ENCODE measurements at regions not wholly inside any gene's neighbourhood (a gene's known extent, or its start where the extent isn't known, plus 50 kb on each side); places are given as distances from the start of the nearest gene placed in this dataset.
"Not testable (repeated sequence)": the region's sequence is repeated elsewhere in the genome, so short reads cannot be mapped to it uniquely, and the experiment has no call there.

DNA sequence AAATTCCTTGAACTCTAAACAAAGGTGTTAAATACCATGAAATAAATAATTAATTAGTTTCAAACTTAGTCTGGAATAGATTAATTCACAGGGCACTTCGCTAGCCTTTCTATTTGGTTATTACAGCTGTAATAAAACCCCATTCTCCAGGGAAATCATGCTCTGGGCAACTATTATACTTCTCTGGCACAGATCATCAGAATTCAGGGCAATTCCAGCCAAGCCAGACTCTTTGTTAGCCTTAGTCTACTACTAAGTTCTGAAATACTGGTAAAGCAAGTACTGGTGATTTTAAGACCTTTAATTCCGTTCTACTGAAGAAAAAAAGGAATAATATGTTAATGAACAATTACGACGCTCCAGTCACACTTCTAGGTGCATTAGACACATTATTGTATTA is 123.4 kb upstream of the PDE1A start:
- no peak for DNase-seq

DNA sequence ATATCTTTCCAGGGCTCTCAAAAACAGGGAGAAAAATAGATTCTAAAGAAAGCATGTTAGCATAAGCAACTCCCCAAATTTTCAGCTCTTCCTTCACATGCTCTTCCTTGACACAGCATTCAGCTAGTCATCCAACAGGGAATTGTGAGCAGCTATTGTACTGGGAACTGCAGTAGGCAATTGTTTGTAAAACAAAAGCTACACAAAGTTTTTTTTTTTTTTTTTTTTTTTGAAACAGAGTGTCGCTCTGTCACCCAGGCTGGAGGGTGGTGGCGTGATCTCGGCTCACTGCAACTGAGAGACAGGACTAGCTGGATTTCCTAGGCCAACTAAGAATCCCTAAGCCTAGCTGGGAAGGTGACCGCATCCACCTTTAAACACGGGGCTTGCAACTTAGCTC is 125.4 kb upstream of the PDE1A start:
- DNase-seq, result not testable (repeated sequence)

DNA sequence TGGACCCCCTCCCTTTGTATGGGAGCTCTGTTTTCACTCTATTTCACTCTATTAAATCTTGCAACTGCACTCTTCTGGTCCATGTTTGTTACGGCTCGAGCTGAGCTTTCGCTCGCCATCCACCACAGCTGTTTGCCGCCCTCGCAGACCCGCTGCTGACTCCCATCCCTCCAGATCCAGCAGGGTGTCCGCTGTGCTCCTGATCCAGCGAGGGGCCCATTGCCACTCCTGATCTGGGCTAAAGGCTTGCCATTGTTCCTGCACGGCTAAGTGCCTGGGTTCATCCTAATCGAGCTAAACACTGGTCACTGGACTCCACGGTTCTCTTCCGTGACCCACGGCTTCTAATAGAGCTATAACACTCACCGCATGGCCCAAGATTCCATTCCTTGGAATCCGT is 125.9 kb upstream of the PDE1A start:
- not testable (repeated sequence) for DNase-seq

DNA sequence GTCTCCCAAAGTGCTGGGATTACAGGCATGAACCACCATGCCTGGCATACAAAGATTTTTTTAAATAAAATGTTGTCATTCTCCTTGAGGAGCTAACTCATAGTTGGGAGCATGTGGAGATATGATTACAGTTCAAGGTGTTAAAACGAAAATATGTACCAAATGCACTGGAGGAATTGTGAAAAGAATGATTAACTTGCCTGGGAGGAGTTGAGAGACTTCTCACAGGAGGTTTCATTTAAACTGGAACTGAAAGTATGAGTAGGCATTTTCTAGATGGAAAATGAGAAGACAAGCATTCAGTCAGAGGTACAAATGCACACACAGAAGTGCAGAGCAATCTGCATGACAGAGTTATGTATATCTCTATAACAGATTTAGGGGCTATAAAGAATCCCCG is 126.6 kb upstream of the PDE1A start:
- no peak for DNase-seq

DNA sequence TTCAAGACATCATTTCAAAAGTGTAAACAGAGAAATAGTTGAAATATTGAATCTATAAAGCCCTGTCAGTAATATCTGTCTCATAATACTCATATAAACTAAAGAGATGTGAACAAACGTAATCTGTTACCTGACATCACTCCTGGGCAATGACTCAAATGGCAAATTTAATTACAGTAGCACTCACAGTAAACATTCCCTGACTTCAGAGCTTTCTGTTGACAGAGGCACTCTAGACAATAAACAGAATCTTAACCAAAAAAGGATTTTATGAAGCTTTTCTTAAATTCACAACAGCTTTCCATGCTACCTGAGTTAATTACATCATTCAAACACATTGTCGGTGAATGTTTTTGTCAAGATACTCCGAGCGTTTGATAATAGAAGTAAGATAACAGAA is 128.1 kb upstream of the PDE1A start:
- DNase-seq, result no peak

DNA sequence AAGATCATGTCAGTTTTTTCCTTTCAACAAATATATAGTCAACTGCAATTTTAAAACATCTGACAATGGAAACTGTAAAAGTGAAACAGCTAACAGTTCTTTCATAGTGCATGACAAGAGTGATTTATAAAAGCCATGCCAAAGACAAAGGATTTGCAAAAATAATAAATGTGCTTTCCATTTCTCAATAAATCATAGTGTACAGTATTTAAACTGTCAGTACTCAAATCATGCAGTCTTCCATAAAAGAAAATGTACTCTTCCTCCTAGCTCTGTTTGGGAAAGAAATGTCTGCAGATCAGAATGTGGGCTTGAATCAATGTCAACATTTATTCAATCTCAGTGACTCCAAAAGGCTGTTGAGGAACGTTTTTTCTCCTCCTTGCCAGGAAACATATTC is 131.7 kb upstream of the PDE1A start:
- no peak for DNase-seq

DNA sequence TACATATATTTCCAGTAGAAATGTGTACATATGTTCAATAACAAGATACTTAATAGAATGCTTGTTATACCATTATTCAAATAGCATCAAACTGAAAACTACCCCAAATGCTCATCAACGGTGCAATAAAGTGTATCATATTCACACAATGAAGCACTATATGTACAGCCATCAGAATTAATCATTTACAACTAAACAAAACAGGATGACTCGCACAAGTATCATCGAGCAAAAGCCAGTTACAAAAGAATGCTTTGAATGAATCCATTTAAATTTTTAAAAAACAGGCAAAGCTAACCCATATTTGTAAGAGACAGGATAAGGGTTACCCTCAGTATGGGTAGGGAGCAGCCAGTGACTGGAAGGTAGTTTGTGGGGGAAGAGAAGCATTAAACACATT is 132.8 kb upstream of the PDE1A start:
- DNase-seq, result no peak

DNA sequence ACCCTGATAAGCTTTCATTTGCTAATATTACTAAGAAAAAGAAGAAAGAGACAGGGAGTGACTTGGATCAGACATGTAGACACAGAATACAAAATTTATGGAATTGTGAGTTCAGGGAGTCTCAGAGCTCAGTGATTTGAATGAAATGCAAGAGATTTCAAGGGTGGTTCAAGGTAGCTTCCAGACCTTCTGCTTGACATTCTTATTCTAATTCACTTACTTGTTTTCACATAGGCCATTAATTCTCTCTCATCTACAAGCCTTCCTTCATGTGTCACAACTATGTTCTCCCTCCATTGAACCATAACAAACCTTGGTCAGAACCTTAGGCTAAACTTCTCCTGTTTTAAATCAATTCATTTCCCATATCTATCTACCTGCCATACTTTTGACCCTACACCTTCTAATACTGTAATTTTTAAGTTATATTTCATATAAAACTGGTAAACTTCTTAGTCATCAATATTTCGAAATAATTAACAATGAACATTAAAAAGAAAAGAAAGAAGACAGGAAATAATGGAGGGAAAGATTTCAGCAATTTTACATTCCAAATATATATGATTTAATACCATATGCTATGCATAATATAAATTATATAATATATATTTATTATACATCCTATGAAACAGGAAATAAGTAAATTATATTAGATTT is 139.2 kb upstream of the PDE1A start:
- no peak for DNase-seq

DNA sequence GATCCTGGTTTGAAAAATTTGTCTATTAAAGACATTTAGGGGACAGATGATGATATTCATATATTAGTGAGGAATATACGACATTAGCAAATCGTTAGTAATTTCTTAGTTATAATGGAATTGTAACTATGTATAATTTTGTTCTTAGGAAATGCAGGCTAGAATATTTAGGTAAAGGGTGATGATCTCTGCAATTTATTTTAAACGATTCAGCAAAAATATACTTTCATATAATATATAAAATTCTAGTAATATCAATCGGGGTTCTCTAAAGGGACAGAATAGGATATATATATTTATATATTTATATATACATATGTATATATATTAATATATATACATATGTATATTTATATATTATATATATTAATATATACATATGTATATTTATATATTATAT is 142.5 kb upstream of the DNAJC10 start:
- no peak for DNase-seq

DNA sequence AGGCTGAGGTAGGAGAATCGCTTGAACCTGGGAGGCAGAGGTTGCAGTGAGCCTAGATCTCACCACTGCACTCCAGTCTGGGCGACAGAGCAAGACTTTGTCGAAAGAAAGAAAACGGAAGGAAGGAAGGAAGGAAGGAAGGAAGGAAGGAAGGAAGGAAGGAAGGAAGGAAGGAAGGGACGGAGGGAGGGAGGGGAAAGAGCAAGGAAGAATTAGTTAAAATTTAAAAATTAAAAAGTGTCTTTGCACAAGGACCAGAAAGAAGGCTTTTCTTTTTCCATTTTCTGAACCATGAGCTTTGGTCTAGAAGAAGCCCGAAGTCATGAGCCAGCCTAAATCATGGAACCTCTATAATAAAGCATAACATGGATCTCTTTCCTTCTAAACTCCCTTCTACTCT is 138.2 kb upstream of the DNAJC10 start:
- DNase-seq, result no peak

DNA sequence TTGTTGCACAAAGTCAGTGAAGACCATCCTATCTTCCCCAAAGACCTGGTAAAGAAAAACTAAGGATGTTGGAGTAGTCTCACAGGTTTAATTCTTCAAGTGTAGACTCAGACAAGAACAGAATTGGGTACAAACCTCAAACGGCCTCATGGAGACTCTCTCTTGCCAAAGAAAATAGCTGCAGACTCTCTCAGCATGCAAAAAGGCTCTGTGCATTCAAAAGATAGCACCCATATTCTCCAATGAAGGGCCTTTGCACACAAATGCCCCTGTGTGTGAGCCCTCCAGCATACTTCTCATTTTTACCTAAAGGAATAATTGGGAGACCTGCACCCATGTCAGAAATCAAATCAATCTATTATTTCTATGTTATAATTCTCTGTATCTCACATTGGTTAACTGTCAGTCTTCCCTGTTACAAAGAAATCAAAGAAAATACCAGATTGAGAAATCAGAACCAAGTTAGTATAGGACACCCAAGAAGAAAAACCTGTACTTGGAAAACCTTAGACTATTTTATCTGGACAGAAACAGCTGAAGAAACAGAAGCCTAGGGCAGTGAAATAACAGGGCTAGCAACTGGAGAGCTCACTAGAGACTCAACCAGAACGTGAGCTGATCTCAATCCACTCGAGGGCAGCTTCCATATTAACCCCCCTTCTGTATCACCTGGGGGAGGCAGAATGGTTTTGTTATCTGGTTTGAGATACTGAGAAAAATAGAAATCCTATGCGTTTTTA is 134.7 kb upstream of the DNAJC10 start:
- DNase-seq, result no peak

DNA sequence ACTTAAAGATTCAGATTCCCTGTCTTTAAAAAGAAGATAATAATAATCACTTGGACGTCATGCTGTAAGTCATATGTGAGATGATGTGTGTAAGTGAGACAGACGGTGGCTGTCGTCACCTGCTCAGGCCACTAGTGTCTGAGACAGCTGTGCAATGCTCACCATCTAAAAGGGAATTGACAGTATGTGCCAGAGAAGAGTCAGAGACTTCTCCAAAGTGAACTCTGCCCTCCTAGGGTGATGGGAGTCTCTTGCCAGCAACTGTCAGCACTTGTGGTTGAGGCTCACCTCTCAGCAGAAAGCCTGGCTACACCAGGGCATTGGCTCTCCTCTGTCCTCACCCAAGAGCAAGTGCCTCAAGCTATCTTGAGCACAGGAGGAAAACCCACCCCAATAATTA is 131.6 kb upstream of the DNAJC10 start:
- DNase-seq, result no peak

DNA sequence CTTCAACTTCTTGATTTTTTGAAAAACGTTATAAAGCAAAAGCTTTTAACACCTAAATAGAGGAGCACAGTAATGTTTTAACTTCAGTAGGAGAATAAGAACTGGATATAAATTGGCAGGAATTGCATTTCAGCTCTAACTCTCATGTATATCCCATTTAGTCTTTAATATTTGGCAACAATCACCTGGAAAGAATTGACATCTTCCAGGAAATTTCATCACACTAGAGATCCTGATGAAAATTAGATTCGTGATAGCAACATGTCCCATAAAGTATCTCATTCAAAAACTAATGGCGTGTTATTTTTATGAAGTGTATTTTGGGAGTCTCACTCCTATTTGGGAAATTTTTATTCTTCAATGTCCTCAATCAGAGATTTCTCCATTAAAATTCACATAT is 131.1 kb upstream of the DNAJC10 start:
- DNase-seq, result no peak

DNA sequence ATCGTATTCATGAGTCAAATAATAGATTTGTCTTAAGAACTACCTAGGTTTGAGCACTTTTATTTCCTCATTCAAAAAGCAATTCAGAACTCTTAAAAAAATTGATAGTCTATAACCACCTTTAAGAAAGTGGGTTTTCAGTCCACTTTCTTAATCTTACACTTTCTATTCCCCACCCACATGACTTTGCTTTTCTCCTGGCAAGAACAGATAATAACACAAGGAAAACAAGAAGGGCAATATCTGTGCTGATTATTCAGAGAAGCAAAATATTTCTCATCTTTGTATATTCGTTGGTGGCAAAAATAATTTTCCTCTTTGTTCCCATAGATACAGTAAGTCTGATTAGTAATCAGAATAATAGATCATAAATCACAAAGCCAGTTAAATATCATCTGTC is 130.6 kb upstream of the DNAJC10 start:
- DNase-seq, result no peak

DNA sequence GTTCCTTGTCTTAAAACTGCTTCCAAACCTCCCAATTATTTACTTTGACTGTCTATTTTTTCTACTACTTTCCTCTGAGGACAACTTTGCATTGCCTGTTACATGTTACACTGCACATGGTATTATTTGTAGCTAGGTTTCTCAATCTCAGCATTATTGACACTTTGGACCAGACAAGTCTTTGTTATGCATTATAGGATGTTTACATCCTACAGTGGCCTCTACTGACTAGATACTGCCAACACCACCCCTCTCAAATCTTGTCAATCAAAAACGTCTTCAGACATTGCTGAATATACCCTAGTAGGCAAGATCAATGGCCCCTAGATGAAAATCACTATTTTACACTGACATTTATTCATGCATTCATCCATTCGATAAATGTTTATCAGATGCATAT is 129.6 kb upstream of the DNAJC10 start:
- DNase-seq, result no peak

DNA sequence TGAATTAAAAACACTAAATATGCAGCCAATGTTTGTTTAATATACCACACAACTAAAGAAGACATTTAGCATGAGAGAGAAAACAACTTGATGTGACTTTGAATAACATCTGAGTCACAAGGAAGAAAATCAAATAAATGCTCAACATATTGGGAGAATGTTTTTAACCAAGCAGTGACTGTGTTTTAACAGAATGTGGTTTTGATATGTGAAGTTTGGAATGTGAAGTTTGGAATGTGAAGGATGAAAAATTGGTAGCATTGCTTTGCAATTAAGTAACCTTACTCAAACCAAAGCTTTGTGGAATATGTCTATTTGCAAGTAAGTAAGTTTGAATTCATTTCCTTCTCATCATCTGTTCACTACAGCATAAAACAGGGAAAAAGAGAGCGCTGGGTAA is 128.2 kb upstream of the DNAJC10 start:
- no peak for DNase-seq

DNA sequence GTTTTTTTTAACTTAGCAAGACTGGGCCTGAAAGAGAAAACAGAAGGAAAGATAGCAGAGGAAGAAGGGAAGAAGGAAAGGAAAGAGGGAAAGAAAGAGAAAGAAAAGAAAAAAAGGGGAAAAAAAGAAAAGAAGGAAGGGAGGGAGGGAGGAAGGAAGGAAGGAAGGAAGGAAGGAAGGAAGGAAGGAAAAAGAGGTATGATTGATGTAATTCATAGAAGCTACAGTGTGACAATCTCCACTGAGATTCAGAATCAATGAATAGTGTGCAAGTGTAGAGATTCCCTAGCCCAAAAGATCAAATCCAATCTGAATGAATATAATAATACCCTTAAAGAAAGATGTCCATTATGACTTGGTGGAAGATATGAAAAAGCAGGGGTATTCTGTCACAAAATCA is 126.9 kb upstream of the DNAJC10 start:
- no peak for DNase-seq

DNA sequence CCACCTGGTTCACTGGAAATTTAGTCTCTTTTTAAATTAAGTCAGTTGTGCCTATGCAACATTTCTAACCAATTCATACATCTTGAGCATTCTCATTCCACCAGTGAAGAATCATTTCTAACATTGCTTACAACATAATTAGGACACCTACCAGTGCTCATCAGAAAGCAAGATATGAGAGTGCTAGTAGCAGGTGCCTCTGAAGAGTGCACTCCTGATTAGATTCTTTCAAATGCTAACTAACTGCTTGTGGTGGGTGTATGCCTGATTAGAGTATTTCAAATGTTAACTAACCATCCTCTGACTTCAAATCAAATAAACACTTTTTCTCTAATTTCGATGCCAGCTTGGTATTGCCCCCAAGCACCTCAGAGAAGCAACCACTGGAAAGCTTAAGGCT is 124.3 kb upstream of the DNAJC10 start:
- no peak for DNase-seq

DNA sequence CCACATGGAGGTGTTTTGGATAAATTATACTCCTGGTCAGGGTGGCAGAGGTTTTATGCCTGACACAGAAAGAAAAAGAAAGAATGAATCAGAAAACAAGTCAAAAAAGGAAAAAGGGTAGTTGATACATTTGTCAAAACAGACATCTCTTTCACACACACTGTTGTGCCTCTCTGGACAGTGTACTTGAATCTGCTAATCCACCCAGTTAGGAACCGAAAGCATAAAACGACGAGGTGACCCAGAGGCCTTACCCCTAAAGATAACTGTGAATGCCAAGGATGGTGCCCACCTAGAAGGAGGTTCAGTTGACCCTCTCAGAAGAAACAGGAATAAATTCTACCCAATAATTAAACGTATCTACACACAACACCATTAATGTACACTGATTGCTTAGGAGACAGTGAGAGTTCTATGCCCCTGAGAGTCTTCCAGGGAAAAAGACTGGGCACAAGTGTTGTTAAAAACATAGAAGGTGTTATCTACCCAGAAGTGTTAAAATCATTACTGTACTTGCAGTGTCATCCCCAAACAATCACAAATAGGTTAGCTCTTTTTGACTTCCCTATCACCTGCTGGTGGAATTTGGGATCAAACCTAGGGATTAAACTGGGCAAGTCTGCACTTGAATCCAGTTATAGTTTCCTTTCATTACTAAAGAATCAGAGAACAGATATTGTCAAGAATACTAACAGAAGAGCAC is 123.2 kb upstream of the DNAJC10 start:
- DNase-seq, result no peak

DNA sequence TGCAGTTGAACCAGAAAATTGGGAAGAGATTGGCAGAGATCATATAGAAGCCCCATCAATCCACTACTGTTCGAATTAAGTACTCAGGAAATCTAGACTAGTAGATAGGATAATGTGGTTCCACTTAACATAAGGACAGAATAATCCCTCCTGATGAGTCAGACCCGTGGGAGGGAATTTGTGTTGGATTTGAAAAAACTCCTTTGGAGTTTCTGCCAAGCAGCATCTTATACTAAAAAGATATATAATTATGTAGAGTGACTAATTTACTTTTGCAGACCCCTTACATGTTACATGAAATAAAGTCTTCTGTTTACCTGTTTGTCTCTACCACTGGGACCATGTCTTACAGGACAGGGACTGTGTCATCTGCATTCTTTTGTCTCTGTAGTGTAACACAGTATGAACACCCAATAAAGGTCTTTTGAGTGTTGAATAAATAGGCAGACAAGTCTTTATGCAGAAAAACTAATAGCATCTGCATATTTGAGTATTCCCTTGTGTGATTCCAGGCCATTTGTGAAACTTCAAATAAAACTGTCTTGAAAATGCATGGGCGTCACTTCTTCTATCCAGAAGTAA is 122.6 kb upstream of the DNAJC10 start:
- DNase-seq, result no peak

DNA sequence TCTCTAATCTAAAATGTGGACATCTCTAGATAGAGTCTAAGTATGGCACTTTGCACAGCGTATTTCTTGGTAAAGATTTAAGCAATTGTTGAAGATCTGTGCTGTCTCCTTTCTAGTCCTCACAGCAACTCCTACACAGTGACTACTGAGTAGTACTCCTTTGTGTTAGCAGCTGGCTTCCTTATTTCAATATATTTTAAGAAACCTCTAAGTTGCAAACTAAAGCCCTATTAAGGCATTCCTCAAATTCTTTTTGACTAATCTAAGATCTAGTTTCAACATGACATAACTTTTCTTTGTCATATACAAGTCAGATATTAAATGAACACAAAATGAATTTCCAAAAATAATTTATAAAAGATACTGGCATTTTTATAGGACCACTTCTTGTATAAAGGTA is 121.8 kb upstream of the DNAJC10 start:
- no peak for DNase-seq

DNA sequence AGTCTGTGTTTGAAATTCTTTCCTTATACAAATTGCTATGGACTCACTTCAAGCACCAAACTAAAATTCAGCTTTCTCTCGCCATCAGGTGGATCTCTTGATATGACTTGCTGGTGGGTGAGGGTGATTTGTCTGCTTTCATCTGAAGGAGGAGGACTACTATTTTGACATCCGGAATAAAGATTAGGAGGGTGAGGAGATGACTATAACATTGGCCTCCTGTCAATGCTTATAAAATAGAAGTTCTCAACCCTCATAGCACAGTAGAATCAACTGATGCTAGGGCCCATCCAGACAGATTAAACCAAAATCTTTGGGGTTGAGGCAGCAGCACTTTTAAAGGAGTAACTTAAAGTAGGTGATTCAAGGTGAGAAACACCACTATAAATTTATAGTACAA is 120.4 kb upstream of the DNAJC10 start:
- no peak for DNase-seq

DNA sequence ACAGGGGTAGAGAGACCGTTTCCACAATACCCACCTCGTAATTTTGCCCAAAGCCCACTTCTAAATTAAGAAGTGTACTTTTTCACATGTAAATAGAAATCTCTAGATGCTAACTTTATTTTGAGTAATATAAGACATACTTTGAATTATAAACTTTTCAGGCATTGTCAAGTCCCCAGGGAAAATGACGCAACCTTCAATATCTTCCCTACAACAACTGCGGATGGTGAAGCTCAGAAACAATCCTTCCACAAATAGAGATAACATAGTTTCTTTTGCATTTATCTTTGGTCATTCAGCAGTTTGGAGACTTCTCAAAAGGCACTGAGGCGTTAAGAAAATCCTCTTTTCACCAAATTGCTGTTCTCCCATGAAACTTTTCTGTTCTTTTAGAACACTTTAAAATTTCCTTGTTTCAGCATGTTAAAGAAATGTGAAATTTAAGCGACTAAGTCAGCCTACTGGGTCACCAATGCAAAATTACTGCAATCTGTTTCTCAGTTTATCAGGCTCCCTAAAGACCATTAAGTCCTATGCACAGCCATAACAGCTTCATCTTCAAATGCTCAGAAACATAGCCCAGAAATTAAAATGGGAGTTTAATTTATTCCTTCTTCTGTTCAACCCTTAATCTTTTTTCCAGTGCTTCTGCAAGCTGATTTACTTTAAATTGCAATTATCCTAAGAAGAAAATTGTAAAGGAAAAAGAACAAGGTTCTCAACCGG is 118.3 kb upstream of the DNAJC10 start:
- no peak for DNase-seq

All from right hindlimb (tissue), 1 donor.